GM12892 (cell line): ENCODE measurements at regions not wholly inside any gene's neighbourhood (a gene's known extent, or its start where the extent isn't known, plus 50 kb on each side); places are given as distances from the start of the nearest gene placed in this dataset.
"Not testable (repeated sequence)": the region's sequence is repeated elsewhere in the genome, so short reads cannot be mapped to it uniquely, and the experiment has no call there.

Source experiments
- DNase-seq: peaks from one replicate; pipeline ENCODE4 v3.0.0; 2011; ENCODE audit not compliant: insufficient read length
- FAIRE-seq: peaks from 2 replicates; lab custom pipeline; 2011; peaks lifted over from hg19 to GRCh38; lab: Jason Lieb, UNC
- POLR2A ChIP-seq: IDR thresholded peaks from 2 replicates; pipeline ENCODE4 v1.6.1; 2011; ENCODE audit warnings: low read depth, low read length, control low read depth
- POLR2AphosphoS5 ChIP-seq: IDR thresholded peaks from 2 replicates; pipeline ENCODE4 v1.6.1; 2011; ENCODE audit warnings: low read depth, low read length, control low read depth
- TAF1 ChIP-seq: IDR thresholded peaks from 2 replicates; pipeline ENCODE4 v1.6.1; 2011; ENCODE audit warnings: low read depth, mild to moderate bottlenecking, control low read depth, low read length, borderline replicate concordance

GRCh38 chr5:162268694-162269481 lies 201.3 kb downstream of the GABRG2 start:
- DNase-seq (no peak), FAIRE-seq (no peak)
- TF ChIP-seq TAF1 = no peak
- TF ChIP-seq POLR2AphosphoS5 = no peak

GRCh38 chr5:162272417-162272816 lies 204.8 kb downstream of the GABRG2 start:
- TF ChIP-seq POLR2AphosphoS5 = no peak
- no peak for DNase-seq
- FAIRE-seq = no peak

- no peak for TF ChIP-seq POLR2AphosphoS5
- no peak for TF ChIP-seq TAF1
- FAIRE-seq = no peak
- DNase-seq = no peak
Observed at GRCh38 chr5:162274679-162275078, 207.1 kb downstream of the GABRG2 start.

- not testable (repeated sequence) for DNase-seq, FAIRE-seq
Observed at GRCh38 chr5:162275387-162275786, 207.8 kb downstream of the GABRG2 start.

GRCh38 chr5:162282191-162282590 lies 214.6 kb downstream of the GABRG2 start:
- DNase-seq = no peak
- no peak for FAIRE-seq
- no peak for TF ChIP-seq TAF1
- TF ChIP-seq POLR2AphosphoS5 = no peak
- no peak for TF ChIP-seq POLR2A

GRCh38 chr5:162283609-162284008 lies 216.0 kb downstream of the GABRG2 start:
- DNase-seq = no peak
- no peak for TF ChIP-seq POLR2AphosphoS5
- no peak for TF ChIP-seq TAF1
- TF ChIP-seq POLR2A = no peak
- no peak for FAIRE-seq

GRCh38 chr5:162288647-162289296 lies 221.2 kb downstream of the GABRG2 start:
- TF ChIP-seq TAF1 = no peak
- no peak for TF ChIP-seq POLR2AphosphoS5
- TF ChIP-seq POLR2A = no peak
- FAIRE-seq = no peak

GRCh38 chr5:162289489-162289888 lies 221.9 kb downstream of the GABRG2 start:
- DNase-seq (no peak), FAIRE-seq (no peak)
- TF ChIP-seq TAF1 = no peak
- no peak for TF ChIP-seq POLR2AphosphoS5

More at GRCh38 chr5:162288647-162289296, 221.2 kb downstream of the GABRG2 start:
- DNase-seq = no peak

GRCh38 chr5:162299793-162300192 lies 232.2 kb downstream of the GABRG2 start:
- no peak for FAIRE-seq
- no peak for DNase-seq
- TF ChIP-seq POLR2A (no peak), TAF1 (no peak), POLR2AphosphoS5 (no peak)

- DNase-seq (no peak), FAIRE-seq (no peak)
- no peak for TF ChIP-seq POLR2A
- no peak for TF ChIP-seq TAF1
- no peak for TF ChIP-seq POLR2AphosphoS5
Observed at GRCh38 chr5:162301356-162301755, 233.8 kb downstream of the GABRG2 start.

GRCh38 chr5:162323466-162323865 lies 255.9 kb downstream of the GABRG2 start:
- no peak for TF ChIP-seq POLR2A
- no peak for TF ChIP-seq POLR2AphosphoS5
- no peak for TF ChIP-seq TAF1
- DNase-seq (no peak), FAIRE-seq (no peak)

GRCh38 chr5:162324328-162324727 lies 256.8 kb downstream of the GABRG2 start:
- TF ChIP-seq POLR2A (no peak), POLR2AphosphoS5 (no peak), TAF1 (no peak)
- DNase-seq = no peak
- FAIRE-seq = no peak

GRCh38 chr5:162325143-162325727 lies 257.7 kb downstream of the GABRG2 start:
- FAIRE-seq (no peak), DNase-seq (no peak)
- TF ChIP-seq POLR2AphosphoS5 (no peak), TAF1 (no peak), POLR2A (no peak)

GRCh38 chr5:162334944-162335343 lies 267.4 kb downstream of the GABRG2 start:
- TF ChIP-seq POLR2A = no peak
- no peak for TF ChIP-seq TAF1
- TF ChIP-seq POLR2AphosphoS5 = no peak
- DNase-seq = no peak
- FAIRE-seq = no peak
